ENCODE measurements at regions not wholly inside any gene's neighbourhood (a gene's known extent, or its start where the extent isn't known, plus 50 kb on each side); places are given as distances from the start of the nearest gene placed in this dataset.
A peak's percentile ranks its signal among the peaks of the same experiment; 100 is the strongest.

DNA sequence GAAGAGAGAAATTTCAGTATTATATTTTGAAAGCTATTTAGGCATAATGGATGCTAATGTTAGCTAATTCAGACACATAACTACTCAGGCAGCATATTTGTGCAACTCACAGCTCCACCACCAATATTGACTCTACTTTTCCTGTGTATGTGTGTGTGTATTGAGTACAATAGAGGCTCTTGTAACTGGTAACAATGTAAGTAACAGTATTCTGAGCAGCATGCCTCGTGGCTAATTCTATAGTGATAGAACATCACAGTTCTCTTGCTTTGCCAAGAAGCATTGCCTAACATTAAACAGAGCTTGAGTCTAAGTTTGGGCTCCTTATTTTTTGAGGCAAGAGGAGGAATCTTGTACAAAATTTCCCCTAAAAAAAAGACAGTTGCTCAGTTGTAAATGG lies 98.6 kb upstream of the ARHGEF26 start:
- in situ Hi-C loops (cut with HindIII; ENCODE audit: low sequenced_read_pairs): no loop called here
- no peak for DNase-seq (ENCODE audit: low spot score)

DNA sequence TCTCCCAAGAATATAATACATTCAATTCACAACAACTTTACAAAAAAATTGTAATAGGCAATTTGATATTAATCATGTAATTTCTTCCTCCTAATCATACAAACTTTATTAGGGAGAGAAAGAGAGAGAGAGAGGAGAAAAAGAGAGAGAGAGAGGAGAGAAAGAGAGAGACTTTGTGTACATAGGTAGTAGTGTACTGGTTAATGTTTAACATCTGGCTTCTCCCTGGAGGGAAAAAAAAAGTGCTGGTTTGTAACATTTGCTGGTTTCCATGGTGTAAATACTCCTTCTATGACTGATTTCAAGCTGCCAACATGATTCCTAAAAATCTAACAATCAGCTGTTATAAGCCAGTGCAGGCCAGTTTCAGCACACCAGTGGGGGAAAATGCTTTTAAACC lies 98.0 kb upstream of the ARHGEF26 start:
- in situ Hi-C loops (cut with HindIII; ENCODE audit: low sequenced_read_pairs): no loop called here
- DNase-seq (ENCODE audit: low spot score): no peak

DNA sequence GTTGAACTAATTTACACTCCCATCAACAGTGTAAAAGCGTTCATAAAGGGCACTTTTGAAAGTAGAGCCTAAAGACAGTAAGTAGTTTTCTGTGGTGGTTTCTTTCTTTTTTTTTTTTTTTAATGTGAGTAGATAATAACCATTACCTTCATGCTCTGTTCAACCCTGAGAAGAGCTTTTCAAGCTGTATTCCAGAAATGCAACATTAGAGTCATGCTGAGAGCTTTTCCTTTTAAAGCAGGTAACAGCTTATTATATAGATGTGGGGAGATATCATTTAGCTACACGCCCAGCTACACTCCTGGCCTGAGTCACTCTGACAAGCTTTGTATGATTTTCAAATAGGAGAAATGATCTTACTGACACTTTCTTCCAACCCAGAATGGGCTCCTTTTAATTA lies 96.2 kb upstream of the ARHGEF26 start:
- in situ Hi-C loops (cut with HindIII; ENCODE audit: low sequenced_read_pairs): no loop called here
- DNase-seq (ENCODE audit: low spot score): no peak

DNA sequence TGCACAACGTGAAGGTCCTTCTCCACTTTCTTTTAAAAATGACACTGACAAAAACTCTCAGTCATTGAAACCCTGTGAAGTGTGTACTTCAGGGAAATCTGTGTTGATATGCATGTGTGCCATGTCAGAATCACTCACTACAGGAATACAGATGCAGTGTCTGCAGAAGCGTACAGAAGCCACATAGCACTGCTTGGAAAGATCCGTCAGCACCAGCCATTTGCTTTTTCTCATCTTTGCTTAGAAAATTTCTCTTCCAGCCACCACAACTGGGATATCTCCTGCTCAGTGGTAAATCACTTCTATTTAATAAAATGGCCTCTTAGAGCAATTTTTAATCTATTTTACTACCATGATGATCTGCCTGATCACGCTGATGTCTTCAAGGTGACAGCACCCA lies 91.3 kb upstream of the ARHGEF26 start:
- in situ Hi-C loops (cut with HindIII; ENCODE audit: low sequenced_read_pairs): no loop called here
- DNase-seq (ENCODE audit: low spot score): no peak

DNA sequence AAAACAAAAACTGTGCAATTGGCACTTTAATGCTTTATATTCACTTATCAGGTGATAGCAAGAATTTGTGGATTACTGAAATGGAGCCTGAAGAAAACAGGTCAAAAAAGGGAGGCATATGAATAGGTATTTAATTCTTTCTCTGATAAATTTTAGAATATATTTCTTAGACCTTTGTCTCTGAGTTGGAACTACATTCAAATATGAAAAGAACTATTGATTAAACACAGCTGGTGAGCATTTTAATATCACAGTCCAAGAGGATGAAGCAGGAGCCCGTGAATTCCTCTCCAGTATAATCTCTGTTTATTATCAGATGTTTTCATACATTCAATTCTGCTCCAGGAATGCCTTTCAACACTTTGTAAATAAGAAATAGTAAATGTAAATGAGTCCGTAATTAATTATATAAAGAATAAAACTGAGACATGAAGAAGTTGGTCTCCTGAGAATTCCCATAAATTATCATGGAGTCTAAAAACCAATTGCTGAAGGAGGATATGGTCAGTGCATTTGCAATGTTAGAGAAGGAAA lies 86.3 kb upstream of the ARHGEF26 start:
- no peak for DNase-seq (ENCODE audit: low spot score)

DNA sequence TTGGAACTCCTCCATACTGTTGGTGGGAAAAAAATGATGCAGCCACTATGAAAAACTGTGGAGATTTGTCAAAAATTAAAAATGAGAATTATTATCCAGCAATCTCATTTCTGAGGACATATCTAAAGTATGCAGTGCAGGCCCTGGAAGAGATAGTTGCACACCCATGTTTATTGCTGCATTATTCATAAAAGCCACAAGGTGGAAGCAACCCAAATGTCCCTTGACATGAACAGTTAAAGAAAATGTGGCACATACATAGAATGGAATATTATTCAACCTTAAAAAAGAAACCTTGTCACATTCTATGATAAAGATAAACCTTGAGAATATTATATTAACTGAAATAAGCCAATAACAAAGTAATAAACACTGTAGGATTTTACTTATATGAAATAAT lies 80.9 kb upstream of the ARHGEF26 start:
- DNase-seq (ENCODE audit: low spot score): no peak
- in situ Hi-C loops (cut with HindIII; ENCODE audit: low sequenced_read_pairs): no loop called here

More for the DNA sequence above, 86.3 kb upstream of the ARHGEF26 start:
- in situ Hi-C loops (cut with HindIII; ENCODE audit: low sequenced_read_pairs): no loop called here

DNA sequence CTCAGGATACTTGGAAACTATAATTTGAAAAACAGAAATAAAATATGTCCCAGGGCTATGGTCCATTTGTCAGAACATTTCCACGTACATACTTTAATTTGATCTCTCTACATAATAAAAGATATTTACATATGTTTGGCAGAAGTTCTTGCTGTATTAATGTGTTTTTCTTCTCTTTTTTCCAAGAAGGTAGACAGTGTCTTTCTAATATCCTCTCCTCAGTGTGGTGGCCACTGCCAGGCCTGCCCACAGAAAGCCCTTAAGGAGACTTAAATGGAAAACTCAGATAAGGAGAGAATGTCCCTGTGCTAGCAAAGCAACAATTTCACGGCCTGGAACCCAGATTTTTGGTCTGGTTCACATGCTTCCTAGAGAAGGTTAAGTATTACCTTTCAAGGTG lies 76.5 kb upstream of the ARHGEF26 start:
- no peak for DNase-seq (ENCODE audit: low spot score)
- in situ Hi-C loops (cut with HindIII; ENCODE audit: low sequenced_read_pairs): no loop called here

DNA sequence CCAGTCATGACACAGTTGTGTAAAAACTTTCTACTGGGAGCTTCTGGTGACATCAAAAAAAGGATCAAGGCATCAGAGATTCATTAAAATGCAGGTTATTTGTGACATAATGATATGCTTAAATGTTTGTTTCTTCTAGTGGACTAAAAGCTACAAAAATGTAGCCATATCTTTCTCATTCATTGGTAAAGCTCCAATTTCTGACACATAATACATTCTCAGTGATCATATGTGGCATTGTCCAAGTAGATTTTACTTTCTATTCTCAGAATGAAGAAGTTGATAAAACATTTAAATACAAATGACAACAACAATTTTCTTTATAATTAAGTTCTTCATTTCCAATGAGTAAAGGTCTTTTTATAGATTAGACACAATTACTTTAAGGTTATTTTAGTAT lies 71.0 kb upstream of the ARHGEF26 start:
- DNase-seq (ENCODE audit: low spot score): no peak
- in situ Hi-C loops (cut with HindIII; ENCODE audit: low sequenced_read_pairs): no loop called here

DNA sequence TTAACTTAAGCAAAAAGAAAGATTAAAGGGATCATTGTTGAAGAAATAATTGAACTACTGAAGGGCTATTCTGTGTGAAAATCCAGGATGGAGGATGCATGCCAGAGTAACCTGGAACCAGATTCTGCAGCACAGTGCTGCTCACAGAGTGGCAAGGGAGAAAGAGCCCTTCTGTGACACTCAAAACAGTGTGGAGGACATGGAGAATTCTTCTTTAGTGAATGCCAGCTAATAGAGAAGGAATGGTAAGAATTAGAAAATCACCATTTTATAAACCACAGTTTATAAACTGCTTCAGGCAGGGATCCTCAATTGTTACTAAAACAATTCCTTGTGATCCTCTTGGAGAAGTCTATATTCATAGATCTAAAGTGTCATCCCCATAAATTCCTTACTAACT lies 70.4 kb upstream of the ARHGEF26 start:
- no peak for DNase-seq (ENCODE audit: low spot score)
- in situ Hi-C loops (cut with HindIII; ENCODE audit: low sequenced_read_pairs): no loop called here

DNA sequence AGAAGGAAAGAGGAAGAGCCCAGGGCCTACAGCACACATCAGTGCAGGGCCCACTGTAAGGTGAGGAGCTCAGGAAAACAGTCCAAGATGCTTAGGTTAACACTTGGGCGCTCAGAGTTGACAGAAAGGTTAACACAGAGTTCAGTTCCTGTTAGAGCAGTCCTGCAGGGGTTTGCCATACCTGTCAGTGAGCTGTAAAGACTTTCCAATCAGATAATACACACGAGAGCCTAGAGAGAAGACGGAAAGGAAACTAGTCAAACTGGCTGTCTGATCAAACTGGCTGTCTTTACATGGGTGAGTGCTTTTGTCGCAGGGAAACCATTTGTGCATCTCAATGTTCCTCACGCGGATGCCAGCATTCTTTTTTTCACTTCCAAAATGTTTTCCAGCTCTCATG lies 61.4 kb upstream of the ARHGEF26 start:
- DNase-seq (ENCODE audit: low spot score): peak; percentile 5
- in situ Hi-C loops (cut with HindIII; ENCODE audit: low sequenced_read_pairs): no loop called here

DNA sequence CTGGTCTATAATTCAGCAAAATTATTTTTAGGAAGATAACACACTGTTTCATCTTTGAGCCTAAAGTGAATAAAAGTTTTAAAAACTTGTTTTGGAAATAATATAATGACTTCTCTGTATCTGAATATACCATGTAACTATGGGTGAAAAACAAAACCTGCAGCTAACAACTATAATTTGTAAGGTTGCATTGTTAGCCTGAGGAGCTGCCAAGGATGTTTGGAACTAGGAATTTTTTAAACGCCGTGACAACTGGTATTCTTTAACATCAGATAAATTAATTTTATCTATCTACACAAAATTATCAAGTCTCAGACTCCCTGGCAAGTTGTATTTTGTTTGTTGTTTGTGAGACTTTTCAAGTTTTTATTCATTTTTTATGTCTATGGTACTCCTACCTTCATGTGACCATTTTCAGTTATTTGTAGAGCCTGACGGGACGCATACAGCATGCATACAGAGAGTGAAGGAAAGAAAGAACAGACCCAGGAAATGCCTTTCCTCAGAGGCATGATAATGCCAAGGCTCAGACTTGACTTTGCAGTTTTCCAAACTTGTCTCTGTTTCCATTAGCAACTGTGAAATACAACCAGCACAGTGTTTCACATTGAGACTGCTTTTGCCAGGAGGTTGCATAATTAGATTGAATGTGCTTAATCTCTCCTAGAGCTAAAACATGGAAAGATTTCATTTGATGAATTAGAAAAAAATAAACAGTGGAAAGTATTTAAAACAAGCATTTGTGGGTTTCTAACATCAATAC lies 60.8 kb upstream of the ARHGEF26 start:
- in situ Hi-C loops (cut with HindIII; ENCODE audit: low sequenced_read_pairs): no loop called here
- DNase-seq (ENCODE audit: low spot score): peak; percentile 17

DNA sequence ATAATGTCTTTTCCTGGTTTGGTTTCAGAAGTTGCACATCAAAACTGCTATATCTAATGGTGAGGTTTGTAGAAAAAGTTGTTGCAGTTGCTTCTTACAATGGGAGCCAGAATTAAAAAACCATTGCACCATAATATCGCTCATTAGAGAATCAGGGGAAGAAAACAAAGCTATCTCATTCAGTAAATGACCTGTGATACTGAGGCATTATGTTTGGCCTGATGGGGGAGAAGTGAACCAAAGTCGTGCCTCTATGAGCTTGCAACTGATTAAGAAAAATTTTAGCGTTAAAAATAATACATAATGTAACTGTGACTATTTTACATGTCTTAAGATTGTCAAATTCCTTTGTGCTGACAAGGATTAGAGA lies 60.2 kb upstream of the ARHGEF26 start:
- DNase-seq (ENCODE audit: low spot score): no peak
- in situ Hi-C loops (cut with HindIII; ENCODE audit: low sequenced_read_pairs): no loop called here

DNA sequence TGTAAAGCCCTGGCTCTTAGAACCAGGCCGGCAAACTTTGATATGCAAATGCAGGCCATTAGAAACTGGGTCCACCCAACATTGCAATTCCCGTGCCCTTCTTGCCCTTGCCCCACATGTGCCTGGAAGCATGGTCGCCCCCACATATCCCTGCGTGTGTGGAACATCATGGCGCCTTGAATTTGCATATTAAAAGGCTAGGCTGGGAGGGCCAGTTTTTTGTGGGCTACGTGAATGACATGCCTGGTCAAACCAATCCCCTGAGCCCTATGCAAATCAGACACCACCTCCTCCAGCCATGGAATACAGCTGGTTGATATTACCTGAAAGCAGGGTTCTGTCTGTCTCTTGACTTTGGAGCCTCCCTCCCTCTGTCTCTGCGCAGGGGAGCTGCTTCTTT lies 58.7 kb upstream of the ARHGEF26 start:
- in situ Hi-C loops (cut with HindIII; ENCODE audit: low sequenced_read_pairs): no loop called here

DNA sequence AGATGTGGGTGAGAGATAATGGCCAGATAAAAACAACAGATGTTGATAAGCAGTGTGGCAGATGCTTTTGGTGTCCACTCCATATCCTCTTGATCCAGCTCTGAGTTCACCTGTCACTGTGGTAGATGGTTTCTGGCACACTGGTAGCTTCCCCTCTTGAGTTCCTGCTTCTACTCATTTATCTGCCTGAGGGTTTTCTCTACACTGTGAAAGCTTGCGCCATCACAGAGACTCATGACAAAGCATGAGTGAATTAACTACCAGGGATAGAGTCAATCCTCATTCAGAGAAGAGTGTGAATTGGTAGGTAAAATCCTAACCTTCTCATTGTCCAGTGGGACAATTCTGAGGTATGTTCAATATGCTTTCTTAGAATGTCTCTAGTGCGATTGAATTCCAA lies 50.0 kb upstream of the ARHGEF26 start:
- in situ Hi-C loops (cut with HindIII; ENCODE audit: low sequenced_read_pairs): no loop called here
- DNase-seq (ENCODE audit: low spot score): no peak

More for the DNA sequence above, 58.7 kb upstream of the ARHGEF26 start:
- no peak for DNase-seq (ENCODE audit: low spot score)

Measured in G401 (cell line).